ENCODE measurements at regions not wholly inside any gene's neighbourhood (a gene's known extent, or its start where the extent isn't known, plus 50 kb on each side); places are given as distances from the start of the nearest gene placed in this dataset.

DNA sequence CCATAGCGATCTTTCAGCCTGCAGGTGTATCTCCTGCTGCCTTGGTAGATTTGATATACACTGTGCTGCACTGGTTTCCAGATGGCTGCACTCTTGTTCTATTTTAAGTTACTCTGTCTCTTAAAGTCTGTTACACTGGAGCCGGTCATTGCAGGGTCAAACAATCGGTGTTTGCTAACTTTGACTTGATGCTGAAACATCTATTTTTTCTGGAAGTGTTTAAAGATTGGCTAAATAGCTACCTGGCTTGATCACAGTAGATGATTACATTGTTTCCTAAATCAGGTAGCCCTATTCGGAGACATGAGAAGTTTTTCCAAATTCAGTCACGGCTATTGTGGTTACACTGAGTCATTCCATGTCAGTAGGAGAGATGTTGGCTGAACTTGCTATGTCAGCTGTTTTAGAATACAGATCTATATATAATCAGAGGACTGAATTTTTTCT, 574.8 kb downstream of the ETV1 start:
- H3K27ac Mint-ChIP-seq (ENCODE audit: unreplicated experiment): peak overlapping the region; percentile 14
- no peaks in the 10 kb centered on the region for H3K36me3 Mint-ChIP-seq (ENCODE audit: unreplicated experiment)
- TF ChIP-seq, protein P1, sequence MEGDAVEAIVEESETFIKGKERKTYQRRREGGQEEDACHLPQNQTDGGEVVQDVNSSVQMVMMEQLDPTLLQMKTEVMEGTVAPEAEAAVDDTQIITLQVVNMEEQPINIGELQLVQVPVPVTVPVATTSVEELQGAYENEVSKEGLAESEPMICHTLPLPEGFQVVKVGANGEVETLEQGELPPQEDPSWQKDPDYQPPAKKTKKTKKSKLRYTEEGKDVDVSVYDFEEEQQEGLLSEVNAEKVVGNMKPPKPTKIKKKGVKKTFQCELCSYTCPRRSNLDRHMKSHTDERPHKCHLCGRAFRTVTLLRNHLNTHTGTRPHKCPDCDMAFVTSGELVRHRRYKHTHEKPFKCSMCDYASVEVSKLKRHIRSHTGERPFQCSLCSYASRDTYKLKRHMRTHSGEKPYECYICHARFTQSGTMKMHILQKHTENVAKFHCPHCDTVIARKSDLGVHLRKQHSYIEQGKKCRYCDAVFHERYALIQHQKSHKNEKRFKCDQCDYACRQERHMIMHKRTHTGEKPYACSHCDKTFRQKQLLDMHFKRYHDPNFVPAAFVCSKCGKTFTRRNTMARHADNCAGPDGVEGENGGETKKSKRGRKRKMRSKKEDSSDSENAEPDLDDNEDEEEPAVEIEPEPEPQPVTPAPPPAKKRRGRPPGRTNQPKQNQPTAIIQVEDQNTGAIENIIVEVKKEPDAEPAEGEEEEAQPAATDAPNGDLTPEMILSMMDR (IDR thresholded peaks at IDR 0.05; ENCODE audit: partially characterized antibody, unreplicated experiment): no peak
- H3K27me3 Mint-ChIP-seq (ENCODE audit: unreplicated experiment): no peaks in the 10 kb centered on the region
- H3K4me3 Mint-ChIP-seq (ENCODE audit: unreplicated experiment): no peak overlapping the region
- DNase-seq: no peak
- peaks cover 20% of the 10 kb centered on the region for H3K4me1 Mint-ChIP-seq (ENCODE audit: low read depth, unreplicated experiment)
- H3K9me3 Mint-ChIP-seq (ENCODE audit: unreplicated experiment): no peaks in the 10 kb centered on the region

DNA sequence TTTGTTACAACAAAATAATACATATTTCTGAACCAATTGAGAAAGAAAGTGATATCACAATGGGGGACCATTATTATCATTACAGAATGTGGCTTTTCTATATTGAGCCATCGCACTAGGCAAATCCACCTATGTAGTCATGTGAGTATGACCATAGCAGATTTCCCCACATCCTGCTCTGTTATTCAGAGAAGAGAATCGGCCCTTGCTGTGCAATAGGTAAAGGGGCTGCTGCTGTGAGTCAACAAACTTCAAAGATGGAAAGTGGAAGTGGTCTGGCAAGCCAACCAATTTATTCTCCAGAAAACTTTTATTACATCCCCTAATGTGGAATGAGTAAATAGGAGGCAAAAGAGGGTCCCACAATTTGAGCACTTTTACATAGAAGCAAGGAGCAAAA, 573.4 kb downstream of the ETV1 start:
- Mint-ChIP-seq H3K36me3 (ENCODE audit: unreplicated experiment) (no peaks in the 10 kb centered on the region), H3K9me3 (ENCODE audit: unreplicated experiment) (peaks cover 2% of the 10 kb centered on the region), H3K4me3 (ENCODE audit: unreplicated experiment) (no peak overlapping the region), H3K4me1 (ENCODE audit: low read depth, unreplicated experiment) (peaks cover 17% of the 10 kb centered on the region), H3K27ac (ENCODE audit: unreplicated experiment) (no peak overlapping the region), H3K27me3 (ENCODE audit: unreplicated experiment) (no peaks in the 10 kb centered on the region)
- DNase-seq: no peak
- TF ChIP-seq, protein P1 (IDR thresholded peaks at IDR 0.05; ENCODE audit: partially characterized antibody, unreplicated experiment): no peak

DNA sequence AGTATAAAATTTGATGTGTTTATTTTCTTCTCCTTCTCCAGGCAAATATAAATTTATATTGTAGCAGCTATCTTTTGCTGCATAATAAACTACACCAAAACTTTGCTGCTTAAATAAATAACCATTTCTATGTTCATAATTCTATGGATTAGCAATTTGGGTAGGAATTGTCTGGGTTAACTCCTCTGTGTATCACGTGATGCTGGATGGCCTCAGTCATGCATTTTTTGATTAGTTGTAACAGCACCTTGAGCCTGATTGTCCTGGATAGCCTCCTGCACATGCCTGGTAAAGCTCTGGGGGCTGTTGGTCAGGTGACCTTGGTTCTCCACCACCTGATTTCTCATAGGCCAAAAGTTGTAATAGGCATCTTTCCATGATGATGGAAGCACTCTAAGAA, 572.9 kb downstream of the ETV1 start:
- peaks cover 21% of the 10 kb centered on the region for H3K4me1 Mint-ChIP-seq (ENCODE audit: low read depth, unreplicated experiment)
- no peak overlapping the region for H3K4me3 Mint-ChIP-seq (ENCODE audit: unreplicated experiment)
- no peak overlapping the region for H3K27ac Mint-ChIP-seq (ENCODE audit: unreplicated experiment)
- TF ChIP-seq, protein P1 (IDR thresholded peaks at IDR 0.05; ENCODE audit: partially characterized antibody, unreplicated experiment): no peak
- no peaks in the 10 kb centered on the region for H3K36me3 Mint-ChIP-seq (ENCODE audit: unreplicated experiment)
- H3K27me3 Mint-ChIP-seq (ENCODE audit: unreplicated experiment): no peaks in the 10 kb centered on the region
- no peak for DNase-seq
- H3K9me3 Mint-ChIP-seq (ENCODE audit: unreplicated experiment): peaks cover 6% of the 10 kb centered on the region

DNA sequence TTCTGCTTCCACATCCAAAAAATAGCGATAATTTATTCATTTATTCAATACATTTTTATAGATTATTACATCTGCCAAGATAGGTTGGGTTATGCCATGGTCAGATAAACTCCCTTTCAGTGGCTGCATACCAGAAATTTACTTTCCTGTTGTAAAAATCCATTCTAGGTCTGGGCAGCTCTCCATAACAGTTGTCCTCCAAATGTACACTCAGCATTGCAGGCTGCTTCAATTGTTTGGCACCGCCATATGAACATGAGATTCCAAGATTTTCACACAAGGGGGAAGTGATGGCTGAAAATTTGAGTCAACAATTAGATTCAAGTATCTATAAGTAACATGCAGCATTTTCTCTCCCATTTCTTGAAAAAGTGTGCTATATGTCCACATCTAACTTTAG, 568.7 kb downstream of the ETV1 start:
- Mint-ChIP-seq H3K4me3 (ENCODE audit: unreplicated experiment) (no peak overlapping the region), H3K36me3 (ENCODE audit: unreplicated experiment) (peaks cover 8% of the 10 kb centered on the region), H3K27ac (ENCODE audit: unreplicated experiment) (peak overlapping the region; percentile 10), H3K9me3 (ENCODE audit: unreplicated experiment) (peaks cover 11% of the 10 kb centered on the region), H3K27me3 (ENCODE audit: unreplicated experiment) (no peaks in the 10 kb centered on the region), H3K4me1 (ENCODE audit: low read depth, unreplicated experiment) (peaks cover 7% of the 10 kb centered on the region)
- TF ChIP-seq, protein P1 (IDR thresholded peaks at IDR 0.05; ENCODE audit: partially characterized antibody, unreplicated experiment): no peak
- no peak for DNase-seq

DNA sequence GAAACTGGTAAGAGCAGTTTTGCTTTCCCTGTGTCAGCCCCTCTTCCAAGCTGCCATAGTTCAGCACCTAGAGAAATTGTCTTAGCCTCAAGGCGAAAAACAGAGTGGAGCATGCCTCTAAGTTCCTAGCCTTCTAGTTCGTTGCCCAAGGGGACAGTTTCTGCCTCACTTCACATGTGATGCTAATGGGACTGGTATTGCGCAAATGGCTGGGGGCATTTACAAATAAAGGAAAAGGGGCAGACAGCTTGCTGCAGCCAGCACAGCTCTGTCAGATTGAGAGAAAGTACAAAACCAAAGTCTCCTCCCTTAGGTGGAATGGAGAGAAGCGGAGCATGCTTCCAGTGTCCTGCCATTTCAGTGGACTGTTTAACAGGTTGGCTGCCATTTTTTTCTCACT, 567.7 kb downstream of the ETV1 start:
- DNase-seq: peak; percentile 39
- Mint-ChIP-seq H3K27me3 (ENCODE audit: unreplicated experiment) (no peaks in the 10 kb centered on the region), H3K4me3 (ENCODE audit: unreplicated experiment) (no peak overlapping the region), H3K4me1 (ENCODE audit: low read depth, unreplicated experiment) (peaks cover 7% of the 10 kb centered on the region), H3K9me3 (ENCODE audit: unreplicated experiment) (peaks cover 12% of the 10 kb centered on the region), H3K27ac (ENCODE audit: unreplicated experiment) (peak overlapping the region; percentile 48), H3K36me3 (ENCODE audit: unreplicated experiment) (peaks cover 8% of the 10 kb centered on the region)
- TF ChIP-seq, protein P1 (IDR thresholded peaks at IDR 0.05; ENCODE audit: partially characterized antibody, unreplicated experiment): no peak
